ENCODE measurements at regions not wholly inside any gene's neighbourhood (a gene's known extent, or its start where the extent isn't known, plus 50 kb on each side); places are given as distances from the start of the nearest gene placed in this dataset.

GRCh38 chr7:155959894-155960293 lies 147.6 kb upstream of the SHH start:
- Histone ChIP-seq H3K4me1 (no peaks in the 10 kb centered on the region), H3K27ac (no peak overlapping the region), H3K4me3 (no peak overlapping the region), H3K36me3 (no peaks in the 10 kb centered on the region), H3K27me3 (peaks cover 10% of the 10 kb centered on the region), H3K9me3 (no peaks in the 10 kb centered on the region)
- ATAC-seq: no peak
- whole genome bisulfite sequencing, 2 donors (ENCODE audit: low coverage in 1 of 2): no CpG with 5 or more reads among the region's 13 CpGs
- TF ChIP-seq EP300 (IDR thresholded peaks at IDR 0.05): no peak
- no peak for TF ChIP-seq POLR2AphosphoS5 (IDR thresholded peaks at IDR 0.05)
- no peak for TF ChIP-seq POLR2A (IDR thresholded peaks at IDR 0.05)
- no peak for TF ChIP-seq CTCF (IDR thresholded peaks at IDR 0.05)

DNA sequence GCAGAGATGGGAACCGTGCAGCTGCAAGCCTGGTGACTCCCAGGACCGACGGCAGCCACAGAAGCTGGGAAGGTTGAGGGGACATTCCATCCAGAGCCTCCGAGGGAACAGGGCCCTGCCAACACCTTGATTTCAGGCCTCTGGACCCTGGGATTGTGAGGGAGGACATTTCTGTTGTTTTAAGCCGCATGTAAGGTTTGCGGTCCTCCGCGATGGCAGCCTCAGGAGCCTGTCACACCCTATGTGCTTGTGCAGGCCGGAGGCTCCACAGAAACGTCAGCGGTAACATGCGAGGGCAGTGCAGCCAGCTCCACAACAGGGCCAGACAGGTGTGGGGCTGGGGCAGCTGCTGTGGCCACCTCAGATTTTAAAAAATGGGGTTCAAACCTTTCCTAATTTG lies 144.7 kb upstream of the SHH start:
- Histone ChIP-seq H3K9me3 (no peaks in the 10 kb centered on the region), H3K4me1 (no peaks in the 10 kb centered on the region), H3K36me3 (no peaks in the 10 kb centered on the region), H3K27me3 (peaks cover 13% of the 10 kb centered on the region), H3K4me3 (no peak overlapping the region), H3K27ac (no peak overlapping the region)
- WGBS, 2 donors (ENCODE audit: low coverage in 1 of 2): 73 to 74% methylated on average over 3 to 7 of the region's 12 CpGs
- ATAC-seq: no peak
- no peak for TF ChIP-seq POLR2AphosphoS5 (IDR thresholded peaks at IDR 0.05)
- no peak for TF ChIP-seq EP300 (IDR thresholded peaks at IDR 0.05)
- no peak for TF ChIP-seq POLR2A (IDR thresholded peaks at IDR 0.05)
- TF ChIP-seq CTCF (IDR thresholded peaks at IDR 0.05): no peak

- Histone ChIP-seq H3K27me3 (peaks cover 20% of the 10 kb centered on the region), H3K27ac (no peak overlapping the region), H3K4me3 (no peak overlapping the region), H3K9me3 (no peaks in the 10 kb centered on the region), H3K36me3 (no peaks in the 10 kb centered on the region), H3K4me1 (no peaks in the 10 kb centered on the region)
- TF ChIP-seq CTCF (IDR thresholded peaks at IDR 0.05): no peak
- no peak for TF ChIP-seq EP300 (IDR thresholded peaks at IDR 0.05)
- TF ChIP-seq POLR2A (IDR thresholded peaks at IDR 0.05): no peak
- TF ChIP-seq POLR2AphosphoS5 (IDR thresholded peaks at IDR 0.05): no peak
- ATAC-seq: no peak
- WGBS, 2 donors (ENCODE audit: low coverage in 1 of 2): 80% methylated on average over 4 of the region's 9 CpGs; no CpG with 5 or more reads in 1 of the 2 donors
Observed at GRCh38 chr7:155955367-155955635, 143.0 kb upstream of the SHH start.

GRCh38 chr7:155954550-155955366 lies 142.5 kb upstream of the SHH start:
- Histone ChIP-seq H3K4me3 (no peak overlapping the region), H3K27ac (no peak overlapping the region), H3K36me3 (no peaks in the 10 kb centered on the region), H3K4me1 (no peaks in the 10 kb centered on the region), H3K27me3 (peaks cover 16% of the 10 kb centered on the region), H3K9me3 (no peaks in the 10 kb centered on the region)
- no peak for TF ChIP-seq POLR2AphosphoS5 (IDR thresholded peaks at IDR 0.05)
- no peak for TF ChIP-seq CTCF (IDR thresholded peaks at IDR 0.05)
- TF ChIP-seq EP300 (IDR thresholded peaks at IDR 0.05): no peak
- TF ChIP-seq POLR2A (IDR thresholded peaks at IDR 0.05): no peak
- 40 to 70% methylated on average over 1 to 9 of the region's 22 CpGs for WGBS, 2 donors (ENCODE audit: low coverage in 1 of 2)
- no peak for ATAC-seq

GRCh38 chr7:155953781-155954549 lies 141.7 kb upstream of the SHH start:
- no peaks in the 10 kb centered on the region for H3K36me3 ChIP-seq
- WGBS, 2 donors (ENCODE audit: low coverage in 1 of 2): 47 to 67% methylated on average over 2 to 3 of the region's 19 CpGs
- H3K4me3 ChIP-seq: no peak overlapping the region
- no peak for ATAC-seq
- H3K9me3 ChIP-seq: no peaks in the 10 kb centered on the region
- no peak overlapping the region for H3K27ac ChIP-seq
- TF ChIP-seq EP300 (IDR thresholded peaks at IDR 0.05) (no peak), CTCF (IDR thresholded peaks at IDR 0.05) (no peak), POLR2AphosphoS5 (IDR thresholded peaks at IDR 0.05) (no peak)
- H3K27me3 ChIP-seq: peaks cover 16% of the 10 kb centered on the region
- no peaks in the 10 kb centered on the region for H3K4me1 ChIP-seq
